GM23338 (cell line): ENCODE measurements at regions not wholly inside any gene's neighbourhood (a gene's known extent, or its start where the extent isn't known, plus 50 kb on each side); places are given as distances from the start of the nearest gene placed in this dataset.

Source experiments
- ATAC-seq: fragments of 200-7000 bp; cut with Tn5 transposase; 3 replicates; pipeline ENCODE4 v1.9.1; 2020
- DNase-seq: peaks from one replicate; pipeline ENCODE4 v3.0.0-alpha.2; 2015; ENCODE audit warnings: low spot score
- H2AFZ ChIP-seq: fragments of 200-600 bp; sonication (generic); 2 replicates; pipeline ENCODE4 v1.8.0; 2016; ENCODE audit warnings: antibody characterized with exemption, mild to moderate bottlenecking, moderate library complexity
- H3F3A ChIP-seq: fragments of 200-600 bp; sonication (generic); replicated peaks from 2 replicates; pipeline ENCODE4 v1.8.0; 2017; ENCODE audit warnings: antibody characterized with exemption, mixed run types, low read depth
- H3K27ac ChIP-seq: fragments of 200-600 bp; sonication (generic); 2 replicates; pipeline ENCODE4 v1.6.1; 2016; ENCODE audit warnings: low read depth
- H3K27me3 ChIP-seq: fragments of 200-600 bp; sonication (generic); 2 replicates; pipeline ENCODE4 v1.8.0; 2016; ENCODE audit warnings: mild to moderate bottlenecking, mixed run types, moderate library complexity; ENCODE audit not compliant: insufficient read depth
- H3K36me3 ChIP-seq: fragments of 200-600 bp; sonication (generic); 2 replicates; pipeline ENCODE4 v1.8.0; 2016; ENCODE audit warnings: mild to moderate bottlenecking; ENCODE audit not compliant: insufficient read depth
- H3K4me1 ChIP-seq: fragments of 200-600 bp; sonication (generic); 2 replicates; pipeline ENCODE4 v1.8.0; 2016; ENCODE audit warnings: mild to moderate bottlenecking, moderate library complexity; ENCODE audit not compliant: insufficient read depth
- H3K4me2 ChIP-seq: fragments of 200-600 bp; sonication (generic); 2 replicates; pipeline ENCODE4 v1.7.1; 2017; ENCODE audit warnings: mixed run types
- H3K4me3 ChIP-seq: fragments of 200-600 bp; sonication (generic); 2 replicates; pipeline ENCODE4 v1.6.1; 2016; ENCODE audit warnings: mixed run types
- H3K79me2 ChIP-seq: fragments of 200-600 bp; sonication (generic); replicated peaks from 2 replicates; pipeline ENCODE4 v1.8.0; 2017; ENCODE audit warnings: mild to moderate bottlenecking; ENCODE audit not compliant: insufficient read depth
- H3K9me2 ChIP-seq: fragments of 200-600 bp; sonication (generic); 2 replicates; pipeline ENCODE4 v1.8.0; 2017; ENCODE audit not compliant: insufficient read depth
- H4K20me1 ChIP-seq: fragments of 200-600 bp; sonication (generic); replicated peaks from 2 replicates; pipeline ENCODE4 v1.8.0; 2017; ENCODE audit warnings: mild to moderate bottlenecking; ENCODE audit not compliant: insufficient read depth
- H3K27ac Mint-ChIP-seq: 2 replicates; pipeline ENCODE4 v1.8.0; 2020; ENCODE audit warnings: inconsistent platforms, mild to moderate bottlenecking, moderate library complexity, mixed read lengths
- H3K27me3 Mint-ChIP-seq: 3 replicates; pipeline ENCODE4 v1.8.0; 2022; ENCODE audit warnings: low read depth, mild to moderate bottlenecking, moderate library complexity, mixed read lengths, inconsistent platforms; ENCODE audit not compliant: insufficient read depth, poor library complexity
- H3K36me3 Mint-ChIP-seq: 3 replicates; pipeline ENCODE4 v1.8.0; 2021; ENCODE audit warnings: low read depth, mild to moderate bottlenecking, inconsistent platforms, moderate library complexity, mixed read lengths
- H3K4me1 Mint-ChIP-seq: 3 replicates; pipeline ENCODE4 v1.8.0; 2020; ENCODE audit warnings: mild to moderate bottlenecking, inconsistent platforms, mixed read lengths
- H3K4me3 Mint-ChIP-seq: 3 replicates; pipeline ENCODE4 v1.8.0; 2021; ENCODE audit warnings: moderate library complexity, mild to moderate bottlenecking, inconsistent platforms, mixed read lengths
- H3K9me3 Mint-ChIP-seq: 3 replicates; pipeline ENCODE4 v1.8.0; 2020; ENCODE audit warnings: moderate library complexity, mild to moderate bottlenecking, inconsistent platforms, mixed read lengths
- CREB1 ChIP-seq: fragments of 250-450 bp; sonication (Bioruptor Pico); IDR thresholded peaks from 2 replicates; pipeline ENCODE4 v1.5.0; 2020; ENCODE audit warnings: low read depth, mild to moderate bottlenecking, moderate library complexity
- CTCF ChIP-seq, 2 experiments: fragments of 200-600 bp in 1 of 2; sonication (generic) in 1 of 2; conservative IDR thresholded peaks; 2 replicates each; pipeline versions ENCODE4 v1.5.1 to v1.6.1; 2016 to 2017; ENCODE audit warnings: antibody characterized with exemption in 2 of 2, low read depth in 2 of 2, mild to moderate bottlenecking in 2 of 2, moderate library complexity in 1 of 2
- ETS1 ChIP-seq: IDR thresholded peaks from 2 replicates; pipeline ENCODE4 v1.6.1; 2016; ENCODE audit warnings: antibody characterized with exemption
- JUNB ChIP-seq: IDR thresholded peaks from one replicate; pipeline ENCODE4 v1.6.1; 2016; ENCODE audit warnings: antibody characterized with exemption; ENCODE audit not compliant: unreplicated experiment
- POLR2AphosphoS5 ChIP-seq: IDR thresholded peaks from 2 replicates; pipeline ENCODE4 v1.6.1; 2016; ENCODE audit warnings: antibody characterized with exemption, low read depth
- ZNF114 ChIP-seq: fragments of 250-450 bp; sonication (Bioruptor Pico); IDR thresholded peaks from 2 replicates; pipeline ENCODE4 v1.5.0; 2020; ENCODE audit warnings: mild to moderate bottlenecking, moderate library complexity
- ZNF462 ChIP-seq: fragments of 250-450 bp; sonication (Bioruptor Pico); IDR thresholded peaks from 2 replicates; pipeline ENCODE4 v1.5.0; 2020; ENCODE audit warnings: mild to moderate bottlenecking, moderate library complexity

- TF ChIP-seq ZNF462 (CRISPR knock-in tag) (no peak), POLR2AphosphoS5 (no peak), JUNB (no peak), CTCF (conservative IDR thresholded peaks at IDR 0.05; ENCODE audit: low read depth in 2 of 2) (no peak), CREB1 (no peak)
These were observed 94.5 kb upstream of the TOP3B start (continued) for GRCh38 chr22:22076932-22077703.

GRCh38 chr22:22076361-22076760 is 93.8 kb upstream of the TOP3B start:
- no peak overlapping the region for H3K27ac ChIP-seq
- no peaks in the 10 kb centered on the region for H3K9me3 Mint-ChIP-seq
- no peaks in the 10 kb centered on the region for H3K36me3 Mint-ChIP-seq
- no peaks in the 10 kb centered on the region; the same call in 1 of the 2 replicates for H4K20me1 ChIP-seq
- H3K9me2 ChIP-seq = no peaks in the 10 kb centered on the region
- H3K4me3 ChIP-seq = no peak overlapping the region
- DNase-seq (no peak), ATAC-seq (no peak)
- H3F3A ChIP-seq = no peaks in the 10 kb centered on the region
- H3K79me2 ChIP-seq = no peaks in the 10 kb centered on the region
- H3K4me1 ChIP-seq = no peaks in the 10 kb centered on the region
- H3K27ac Mint-ChIP-seq = no peak overlapping the region
- peaks cover 95% of the 10 kb centered on the region for H3K27me3 Mint-ChIP-seq
- H3K4me3 Mint-ChIP-seq = no peak overlapping the region
- no peaks in the 10 kb centered on the region for H3K36me3 ChIP-seq
- peaks cover 100% of the 10 kb centered on the region for H3K27me3 ChIP-seq
- H3K4me2 ChIP-seq = no peak overlapping the region
- H2AFZ ChIP-seq = no peak overlapping the region
- no peaks in the 10 kb centered on the region for H3K4me1 Mint-ChIP-seq
- TF ChIP-seq ETS1 (no peak), ZNF114 (CRISPR knock-in tag) (no peak), CTCF (conservative IDR thresholded peaks at IDR 0.05; ENCODE audit: low read depth in 2 of 2) (0 out of 4 replicates have a peak, but pooled peaks of 1 of the 2 experiments have one; percentile 8)
